CD4-positive, alpha-beta T cell (primary cell): ENCODE measurements at regions not wholly inside any gene's neighbourhood (a gene's known extent, or its start where the extent isn't known, plus 50 kb on each side); places are given as distances from the start of the nearest gene placed in this dataset.

Source experiments
- ATAC-seq: fragments of 200-7000 bp; cut with Tn5 transposase; one replicate; pipeline ENCODE4 v1.10.0; 2022; ENCODE audit warnings: mild to moderate bottlenecking; ENCODE audit not compliant: poor library complexity
- CTCF ChIA-PET: fragments of 350-600 bp; sonication (Branson Sonifier 250); formaldehyde crosslinking; loops from one replicate; lab custom pipeline; 2021; ENCODE audit warnings: antibody characterized with exemption, inconsistent platforms; lab: Charles Lee
- POLR2A ChIA-PET: fragments of 350-600 bp; sonication (Branson Sonifier 250); formaldehyde crosslinking; loops from one replicate; lab custom pipeline; 2021; ENCODE audit warnings: antibody characterized with exemption, inconsistent platforms; lab: Charles Lee
- DNase-seq, 14 experiments: peaks; one replicate each; pipeline ENCODE4 v3.0.0-alpha.2; 2013 to 2020; ENCODE audit warnings: mixed read lengths in 2 of 14
- H3K27ac ChIP-seq, 2 donors: one replicate each; pipeline versions ENCODE4 v1.5.1 to v1.7.0; 2013; ENCODE audit warnings: low read length in 2 of 2, low read depth in 1 of 2, mild to moderate bottlenecking in 1 of 2
- H3K27me3 ChIP-seq, 2 experiments: 1 replicate in 1 of 2; 2 replicates in 1 of 2; pipeline versions ENCODE4 v1.6.1 to v1.7.0; 2013; ENCODE audit warnings: low read length in 2 of 2, control low read depth in 1 of 2, mild to moderate bottlenecking in 1 of 2, moderate library complexity in 1 of 2; ENCODE audit not compliant: insufficient read depth in 2 of 2, control insufficient read depth in 1 of 2
- H3K36me3 ChIP-seq: one replicate; pipeline ENCODE4 v1.6.1; 2013; ENCODE audit warnings: low read length, control low read depth; ENCODE audit not compliant: insufficient read depth
- H3K4me1 ChIP-seq: one replicate; pipeline ENCODE4 v1.6.1; 2013; ENCODE audit warnings: low read length, control low read depth; ENCODE audit not compliant: insufficient read depth
- H3K4me3 ChIP-seq: one replicate; pipeline ENCODE4 v1.5.1; 2013; ENCODE audit warnings: mild to moderate bottlenecking, low read length, moderate library complexity
- H3K9me3 ChIP-seq, 2 experiments: 1 replicate in 1 of 2; 2 replicates in 1 of 2; pipeline versions ENCODE4 v1.6.1 to v1.7.0; 2013; ENCODE audit warnings: low read length in 2 of 2, mild to moderate bottlenecking in 2 of 2, control low read depth in 1 of 2, moderate library complexity in 1 of 2; ENCODE audit not compliant: control insufficient read depth in 1 of 2, insufficient read depth in 1 of 2
- H3K27ac Mint-ChIP-seq: one replicate; pipeline ENCODE4 v1.8.0; 2020; ENCODE audit warnings: mixed read lengths
- H3K27me3 Mint-ChIP-seq: one replicate; pipeline ENCODE4 v1.8.0; 2021; ENCODE audit warnings: mixed read lengths
- H3K36me3 Mint-ChIP-seq: one replicate; pipeline ENCODE4 v1.8.0; 2021; ENCODE audit warnings: low read depth, mixed read lengths
- H3K4me1 Mint-ChIP-seq: one replicate; pipeline ENCODE4 v1.8.0; 2021; ENCODE audit warnings: low read depth, mixed read lengths
- H3K4me3 Mint-ChIP-seq: one replicate; pipeline ENCODE4 v1.8.0; 2020; ENCODE audit warnings: mild to moderate bottlenecking, mixed read lengths
- H3K9me3 Mint-ChIP-seq: one replicate; pipeline ENCODE4 v1.8.0; 2020; ENCODE audit warnings: mixed read lengths
- CTCF ChIP-seq: fragments of 200-600 bp; IDR thresholded peaks from one replicate; pipeline ENCODE4 v1.8.0; 2022; ENCODE audit warnings: antibody characterized with exemption, mild to moderate bottlenecking
- intact Hi-C, 2 experiments: fragments of 100-400 bp; cut with DNase I in 1 of 2; cut with micrococcal nuclease in 1 of 2; formaldehyde crosslinking; loops; one replicate each; pipeline versions ENCODE4 v1.15.1 to v1.9.0; 2023 to 2025; cut with DNase I, micrococcal nuclease

DNA sequence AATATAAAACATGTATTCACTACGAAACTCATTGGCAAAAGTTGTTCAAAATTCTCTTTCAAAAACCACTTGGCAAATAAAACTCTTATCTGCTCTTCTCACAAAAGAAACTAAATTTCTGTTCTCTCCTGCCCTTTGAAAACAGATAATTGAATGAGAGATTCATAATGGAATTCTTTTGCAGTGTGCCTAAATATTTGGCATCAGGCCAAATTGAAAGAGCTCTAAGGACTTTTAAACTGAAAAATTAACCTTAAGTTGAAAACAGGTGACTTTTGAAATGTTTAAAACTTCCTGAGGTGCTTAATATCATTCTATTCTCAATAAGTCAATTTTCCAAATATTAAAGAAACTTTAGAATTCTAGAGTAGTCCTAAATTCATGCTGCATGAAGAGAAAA is 136.4 kb downstream of the FSCB start:
- intact Hi-C loops = no loop called here
- TF ChIP-seq CTCF = no peak
- Mint-ChIP-seq H3K27me3 (no peaks in the 10 kb centered on the region), H3K9me3 (peaks cover 11% of the 10 kb centered on the region), H3K27ac (no peak overlapping the region), H3K4me1 (no peaks in the 10 kb centered on the region), H3K36me3 (no peaks in the 10 kb centered on the region), H3K4me3 (no peak overlapping the region)
- DNase-seq = no peak
- H3K36me3 ChIP-seq = no peaks in the 10 kb centered on the region
- peaks cover 0 to 10% of the 10 kb centered on the region in 2 experiments for H3K9me3 ChIP-seq
- no peaks in the 10 kb centered on the region for H3K27me3 ChIP-seq
- no peak for ATAC-seq
- H3K4me3 ChIP-seq = no peak overlapping the region
- no peaks in the 10 kb centered on the region for H3K4me1 ChIP-seq
- ChIA-PET CTCF (no interaction called here), POLR2A (no interaction called here)
- H3K27ac ChIP-seq = no peak overlapping the region

DNA sequence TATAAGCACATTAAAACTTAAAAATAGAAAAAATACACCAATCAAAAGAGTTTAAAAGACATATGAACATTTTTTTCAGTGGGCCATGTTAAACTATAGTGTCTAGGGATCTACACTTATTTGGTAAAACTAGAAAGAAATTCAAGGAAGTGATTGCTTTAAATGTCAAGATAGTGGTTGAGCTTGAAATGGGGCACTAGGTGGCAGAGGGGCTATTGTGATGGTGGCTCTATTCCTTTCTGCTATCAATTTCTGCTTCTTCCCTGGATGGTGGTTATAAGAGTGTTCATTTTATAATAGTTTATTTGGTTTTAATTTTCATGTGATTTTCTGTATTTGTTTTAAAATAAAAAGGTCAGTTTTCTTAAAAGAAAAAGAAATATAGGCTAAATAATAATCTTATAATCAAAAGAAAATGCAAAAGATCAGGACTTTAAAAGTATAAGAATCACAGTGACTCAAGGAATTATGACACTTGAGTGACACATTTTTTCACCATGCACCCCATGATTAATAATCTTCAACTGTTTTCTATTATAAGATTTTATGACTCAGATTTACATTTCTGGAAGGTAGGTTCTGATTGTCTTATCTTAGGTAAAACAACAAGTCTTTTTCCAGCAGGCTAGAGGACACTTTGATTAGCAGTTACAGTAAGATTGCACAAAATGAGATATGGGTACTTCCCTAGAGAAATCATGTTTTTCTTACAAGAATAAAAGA is 137.5 kb downstream of the FSCB start:
- Histone ChIP-seq H3K27me3 (no peaks in the 10 kb centered on the region), H3K9me3 (peaks cover 0 to 6% of the 10 kb centered on the region in 2 experiments), H3K36me3 (no peaks in the 10 kb centered on the region), H3K4me3 (no peak overlapping the region), H3K27ac (no peak overlapping the region), H3K4me1 (no peaks in the 10 kb centered on the region)
- intact Hi-C loops = no loop called here
- ATAC-seq (no peak), DNase-seq (no peak)
- Mint-ChIP-seq H3K27me3 (no peaks in the 10 kb centered on the region), H3K4me3 (no peak overlapping the region), H3K4me1 (no peaks in the 10 kb centered on the region), H3K9me3 (peaks cover 9% of the 10 kb centered on the region), H3K27ac (no peak overlapping the region), H3K36me3 (no peaks in the 10 kb centered on the region)
- ChIA-PET CTCF (no interaction called here), POLR2A (no interaction called here)
- TF ChIP-seq CTCF = no peak

DNA sequence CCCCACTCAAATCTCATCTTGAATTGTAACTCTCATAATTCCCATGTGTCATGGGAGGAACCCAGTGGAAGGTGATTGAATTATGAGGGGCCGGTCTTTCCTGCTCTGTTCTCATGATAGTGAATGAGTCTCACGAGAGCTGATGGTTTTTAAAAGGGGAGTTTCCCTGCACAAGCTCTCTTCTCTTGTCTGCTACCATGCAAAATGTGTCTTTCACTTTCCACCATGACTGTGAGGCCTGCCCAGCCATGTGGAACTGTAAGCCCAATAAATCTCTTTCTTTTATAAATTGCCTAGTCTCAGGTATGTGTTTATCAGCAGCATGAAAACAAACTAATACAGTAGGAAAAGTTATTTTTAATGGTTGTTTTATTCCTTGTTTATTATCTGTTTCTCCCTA is 146.0 kb downstream of the FSCB start:
- CTCF ChIA-PET = no interaction called here
- no peaks in the 10 kb centered on the region for H3K36me3 ChIP-seq
- Mint-ChIP-seq H3K36me3 (no peaks in the 10 kb centered on the region), H3K9me3 (peaks cover 4% of the 10 kb centered on the region), H3K27ac (no peak overlapping the region), H3K4me1 (no peaks in the 10 kb centered on the region), H3K27me3 (no peaks in the 10 kb centered on the region), H3K4me3 (no peak overlapping the region)
- ATAC-seq (no peak), DNase-seq (no peak)
- H3K4me1 ChIP-seq = no peaks in the 10 kb centered on the region
- H3K27me3 ChIP-seq = no peaks in the 10 kb centered on the region
- no peak for TF ChIP-seq CTCF
- no peak overlapping the region for H3K4me3 ChIP-seq
- no peak overlapping the region for H3K27ac ChIP-seq
- intact Hi-C loops = no loop called here
- POLR2A ChIA-PET = no interaction called here
- H3K9me3 ChIP-seq = no peaks in the 10 kb centered on the region
